HPDE6-E6E7 (cell line): ENCODE measurements at regions not wholly inside any gene's neighbourhood (a gene's known extent, or its start where the extent isn't known, plus 50 kb on each side); places are given as distances from the start of the nearest gene placed in this dataset.
A peak's percentile ranks its signal among the peaks of the same experiment; 100 is the strongest.
"Not testable (repeated sequence)": the region's sequence is repeated elsewhere in the genome, so short reads cannot be mapped to it uniquely, and the experiment has no call there.

Source experiments
- DNase-seq: peaks from one replicate; pipeline ENCODE4 v3.0.0; 2011; ENCODE audit warnings: missing footprints; ENCODE audit errors: extremely low spot score

DNA sequence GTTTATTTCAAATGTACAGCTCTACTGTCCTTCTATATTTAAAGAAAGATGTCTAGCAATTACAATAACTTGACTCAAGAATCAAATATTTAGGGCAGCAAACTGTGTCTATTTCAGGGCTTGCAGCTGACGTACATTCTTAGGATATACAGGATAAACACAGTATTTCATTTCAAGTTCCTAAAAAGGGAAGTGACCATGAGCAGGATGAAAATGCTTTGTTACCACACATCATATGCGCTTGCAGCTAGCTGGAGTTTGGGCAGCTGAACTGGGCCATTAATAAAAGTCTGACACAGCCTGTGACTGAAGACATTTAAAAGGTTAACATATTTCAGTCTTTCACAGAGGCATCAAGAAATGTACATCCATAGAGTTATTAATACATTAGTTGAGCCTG lies 264.6 kb upstream of the TRIB2 start:
- no peak for DNase-seq

DNA sequence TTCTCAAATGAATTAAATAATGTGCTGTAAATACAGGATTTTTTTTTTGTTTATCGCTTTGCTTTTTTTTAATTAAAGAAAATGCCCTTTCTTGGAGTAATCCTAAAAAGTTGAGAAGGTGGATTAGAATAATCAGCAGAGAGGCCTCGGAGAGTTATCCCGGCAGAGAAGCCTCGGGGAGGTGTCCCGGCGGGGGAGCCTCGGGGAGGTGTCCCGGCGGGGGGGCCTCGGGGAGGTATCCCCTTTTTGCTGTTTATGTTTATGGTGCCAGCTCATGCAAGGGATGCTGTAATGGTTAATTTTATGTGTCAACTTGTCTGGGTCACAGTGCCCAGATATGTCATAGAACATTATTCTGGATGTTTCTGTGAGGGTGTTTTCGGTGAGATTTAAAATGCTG lies 263.0 kb upstream of the TRIB2 start:
- no peak for DNase-seq

DNA sequence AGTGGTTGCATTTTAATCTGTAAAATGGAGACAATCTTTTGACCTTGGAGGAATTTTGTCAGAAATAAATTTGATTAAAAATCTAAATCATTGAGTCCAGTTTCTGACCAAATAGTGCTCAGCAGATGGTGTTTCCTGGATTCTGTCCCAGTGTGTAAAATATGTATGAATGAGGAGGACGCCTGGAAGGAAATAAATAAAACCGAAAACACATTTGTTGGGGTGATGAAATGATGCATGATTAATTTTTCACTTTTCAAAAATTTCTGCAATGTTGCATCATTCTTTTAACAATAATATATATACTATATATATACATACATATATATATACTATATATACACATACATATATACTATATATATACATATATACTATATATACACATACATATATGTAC lies 261.1 kb upstream of the TRIB2 start:
- no peak for DNase-seq

DNA sequence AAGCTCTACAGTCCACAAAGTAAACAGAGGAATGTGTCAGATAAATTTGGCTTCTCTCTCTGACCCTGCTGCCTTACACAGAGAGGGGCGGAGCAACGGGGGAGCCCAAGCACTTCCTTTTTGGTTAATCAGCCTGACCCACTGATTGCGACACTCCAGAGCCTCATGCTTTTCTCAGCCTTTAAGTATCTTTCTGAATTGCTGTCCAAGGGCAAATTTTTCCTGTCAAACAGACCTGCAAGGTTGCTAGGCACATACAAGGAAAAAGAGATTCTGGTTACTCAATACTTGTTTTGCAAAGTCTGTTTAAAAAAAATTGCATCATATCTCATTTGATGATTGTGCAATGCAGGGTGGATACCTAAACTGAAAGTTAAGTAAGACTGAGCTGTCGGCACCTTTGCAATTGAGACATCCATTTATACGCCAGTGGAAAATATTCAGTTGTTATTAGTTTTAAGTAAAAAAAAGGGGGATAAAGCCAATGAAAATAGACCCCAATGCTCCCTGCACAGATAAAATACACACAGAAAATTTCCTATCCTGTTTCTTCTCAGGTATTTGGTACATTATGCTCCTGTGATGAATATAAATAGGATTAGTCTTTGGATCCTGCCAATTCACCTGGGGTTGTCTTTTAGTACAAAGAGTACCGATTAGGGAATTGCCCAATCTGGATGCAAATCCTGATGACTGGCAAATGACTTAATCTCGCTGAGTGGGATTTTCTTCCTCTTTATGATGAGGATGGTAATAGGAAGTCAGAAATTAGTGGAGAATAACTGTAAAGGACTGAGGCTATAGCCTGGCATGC lies 260.2 kb upstream of the TRIB2 start:
- peak; percentile 95 for DNase-seq

DNA sequence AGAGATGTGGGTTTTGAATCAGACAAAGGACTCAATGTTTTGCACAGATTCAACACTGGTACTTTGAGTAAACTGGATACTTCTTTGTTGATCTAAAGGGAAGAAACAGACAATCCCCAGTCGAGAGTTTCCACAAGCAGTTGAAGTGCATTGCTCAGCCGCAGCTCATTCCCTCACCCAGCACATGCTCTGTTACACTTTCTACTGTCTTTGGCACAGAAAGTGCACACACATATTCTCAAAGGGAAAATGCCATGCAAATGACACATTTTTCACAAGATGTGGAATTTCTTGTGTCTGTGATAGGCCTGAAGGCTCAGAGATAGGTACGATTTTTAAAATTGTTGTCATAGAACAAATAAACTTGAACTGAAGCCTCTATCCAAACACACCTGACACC lies 258.9 kb upstream of the TRIB2 start:
- no peak for DNase-seq

DNA sequence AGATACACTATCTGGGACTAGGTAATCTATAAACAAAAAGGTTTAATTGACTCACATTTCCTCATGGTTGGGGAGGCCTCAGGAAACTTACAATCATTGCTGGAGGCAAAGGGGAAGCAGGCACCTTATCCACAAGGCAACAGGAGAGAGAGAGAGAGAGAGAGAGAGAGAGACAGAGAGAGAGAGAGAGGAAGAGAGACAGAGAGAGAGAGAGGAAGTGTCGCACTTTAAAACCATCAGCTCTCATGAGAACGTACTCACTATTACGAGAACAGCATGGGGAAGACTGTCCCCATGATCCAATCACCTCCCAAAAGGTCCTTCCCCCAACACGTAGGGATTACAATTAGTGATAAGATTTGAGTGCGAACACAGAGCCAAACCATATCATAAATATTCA lies 253.5 kb upstream of the TRIB2 start:
- no peak for DNase-seq

DNA sequence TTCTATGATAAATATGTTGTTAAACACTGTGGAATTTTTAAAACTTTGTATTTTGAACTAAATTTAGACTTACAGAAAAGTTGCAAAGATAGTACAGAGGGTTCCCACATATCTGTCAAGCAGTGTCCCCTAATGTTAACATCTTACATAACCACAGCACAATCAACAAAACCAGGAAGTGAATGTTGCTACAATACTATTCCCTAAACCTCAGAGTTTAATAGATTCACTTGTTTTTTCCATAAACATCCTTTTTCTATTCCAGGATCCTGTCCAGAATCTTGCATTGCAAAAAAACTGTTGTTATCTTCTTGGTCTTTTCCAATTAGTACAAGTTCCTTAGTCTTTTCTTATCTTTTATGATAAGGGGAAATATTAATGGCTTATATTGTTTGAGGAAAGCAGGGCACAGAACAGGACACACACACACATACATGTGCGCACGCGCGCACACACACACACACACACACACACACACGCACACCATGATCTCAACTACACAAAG lies 251.1 kb upstream of the TRIB2 start:
- no peak for DNase-seq

DNA sequence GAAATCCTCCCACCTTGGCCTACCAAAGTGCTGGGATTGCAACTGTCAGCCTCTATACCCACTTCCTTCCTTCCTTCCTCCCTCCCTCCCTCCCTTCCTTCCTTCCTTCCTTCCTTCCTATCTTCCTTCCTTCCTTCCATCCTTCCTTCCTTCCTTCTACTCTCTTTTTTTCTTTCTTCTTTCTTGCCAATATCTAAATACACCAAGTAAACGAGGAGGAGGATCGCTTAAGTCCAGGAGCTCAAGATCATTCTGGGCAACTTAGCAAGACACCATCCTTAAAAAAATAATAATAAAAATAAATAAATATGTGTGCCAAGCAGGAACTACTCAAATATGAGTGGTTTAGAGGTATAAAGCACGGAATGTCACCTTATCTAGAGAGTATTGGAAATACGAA lies 249.4 kb upstream of the TRIB2 start:
- DNase-seq, result no peak

DNA sequence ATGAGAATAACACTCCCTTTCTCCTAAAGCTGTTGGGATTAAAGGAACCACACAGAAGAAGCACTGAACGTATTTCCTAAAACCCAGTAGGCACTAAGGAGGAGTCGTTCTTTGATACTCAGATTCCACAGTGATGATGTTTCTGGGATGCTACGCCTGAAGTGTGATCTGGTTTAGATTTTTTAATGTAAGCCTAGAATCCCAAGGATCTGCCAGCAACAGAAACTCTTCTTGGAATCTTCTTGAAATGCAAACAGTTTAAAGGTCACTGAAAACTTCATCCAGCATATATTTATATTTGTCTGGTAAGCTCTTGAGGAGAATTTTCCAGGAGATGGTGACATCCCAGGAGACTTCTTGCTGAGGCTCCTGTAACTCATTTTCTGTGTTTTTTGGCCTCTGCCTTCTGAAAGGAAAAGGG lies 247.6 kb upstream of the TRIB2 start:
- no peak for DNase-seq

DNA sequence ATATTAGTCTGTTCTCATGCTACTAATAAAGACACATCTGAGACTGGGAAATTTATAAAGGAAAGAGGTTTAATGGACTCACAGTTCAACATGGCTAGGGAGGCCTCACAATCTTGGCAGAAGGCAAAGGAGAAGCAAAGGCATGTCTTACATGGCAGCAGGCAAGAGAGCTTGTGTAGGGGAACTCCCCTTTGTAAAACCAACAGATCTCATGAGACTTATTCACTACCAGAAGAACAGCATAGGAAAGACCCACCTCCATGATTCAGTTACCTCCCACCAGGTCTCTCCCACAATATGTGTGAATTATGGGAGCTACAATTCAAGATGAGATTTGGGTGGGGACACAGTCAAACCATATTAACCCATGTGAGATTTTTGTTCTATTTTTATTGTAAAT lies 244.5 kb upstream of the TRIB2 start:
- not testable (repeated sequence) for DNase-seq

DNA sequence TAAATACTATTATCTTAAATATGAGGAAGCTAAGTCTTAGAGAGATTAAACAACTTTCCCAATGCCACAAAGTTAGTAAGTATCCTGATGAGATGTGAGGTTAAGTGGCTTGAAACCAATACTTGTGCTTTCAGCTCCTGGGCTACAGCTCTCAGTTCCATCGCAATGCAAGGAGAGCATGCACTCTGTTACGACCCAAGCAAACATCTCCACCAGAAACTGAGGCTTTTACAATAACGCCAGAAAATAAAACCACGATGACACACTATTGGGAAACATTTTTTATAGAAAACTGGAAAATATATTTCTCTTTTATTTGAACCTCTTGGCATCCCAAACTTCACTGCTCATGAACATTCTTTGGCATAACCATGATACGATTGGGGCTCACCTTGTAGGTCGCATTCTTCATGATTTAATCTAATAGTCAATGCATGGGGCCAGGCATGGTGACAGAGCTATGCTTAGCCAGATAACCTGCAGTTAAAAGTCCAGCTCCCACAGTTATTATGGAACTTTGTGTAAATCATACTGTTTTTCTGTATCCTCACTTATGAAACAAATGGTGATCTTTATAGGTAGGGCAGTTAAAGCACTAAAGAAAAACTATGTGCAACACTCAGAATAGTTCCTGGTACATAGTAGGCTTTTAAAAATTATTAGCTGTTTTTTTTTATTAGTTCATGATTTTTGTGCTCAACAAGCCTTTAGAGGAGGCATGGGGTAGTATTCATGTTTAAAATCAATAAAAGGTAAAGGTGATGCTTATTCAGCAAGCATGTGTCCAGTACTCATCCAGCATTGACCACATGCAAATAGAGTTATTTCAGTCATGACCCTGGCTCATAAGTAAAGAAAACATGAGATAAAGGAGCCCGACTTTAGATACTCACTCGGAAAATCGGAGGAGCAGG lies 238.3 kb upstream of the TRIB2 start:
- DNase-seq, result no peak

DNA sequence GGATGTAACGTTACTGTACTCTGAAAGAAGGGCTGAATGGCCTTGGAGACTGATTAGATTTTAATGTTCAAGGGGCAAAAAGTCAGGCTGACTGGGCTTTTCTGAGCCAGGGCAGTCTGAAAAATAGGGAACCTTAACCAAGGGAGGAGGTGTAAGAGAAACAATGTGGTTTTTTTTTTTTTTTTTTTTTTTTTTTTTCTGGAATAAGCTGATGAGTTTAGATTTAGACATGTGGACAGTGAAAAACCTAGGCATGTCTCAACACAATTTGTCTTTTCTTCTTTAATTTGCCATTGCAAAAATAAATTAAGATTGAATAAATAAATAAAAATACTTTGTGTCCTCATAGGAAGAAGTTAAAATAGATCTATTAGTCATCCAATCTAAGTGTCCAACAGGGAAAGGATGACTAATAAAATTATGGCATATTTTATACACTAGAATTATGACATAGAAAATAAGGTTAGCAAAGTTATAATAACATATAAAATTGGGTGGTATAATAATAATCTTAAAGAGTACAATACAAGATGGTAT lies 237.6 kb upstream of the TRIB2 start:
- no peak for DNase-seq

DNA sequence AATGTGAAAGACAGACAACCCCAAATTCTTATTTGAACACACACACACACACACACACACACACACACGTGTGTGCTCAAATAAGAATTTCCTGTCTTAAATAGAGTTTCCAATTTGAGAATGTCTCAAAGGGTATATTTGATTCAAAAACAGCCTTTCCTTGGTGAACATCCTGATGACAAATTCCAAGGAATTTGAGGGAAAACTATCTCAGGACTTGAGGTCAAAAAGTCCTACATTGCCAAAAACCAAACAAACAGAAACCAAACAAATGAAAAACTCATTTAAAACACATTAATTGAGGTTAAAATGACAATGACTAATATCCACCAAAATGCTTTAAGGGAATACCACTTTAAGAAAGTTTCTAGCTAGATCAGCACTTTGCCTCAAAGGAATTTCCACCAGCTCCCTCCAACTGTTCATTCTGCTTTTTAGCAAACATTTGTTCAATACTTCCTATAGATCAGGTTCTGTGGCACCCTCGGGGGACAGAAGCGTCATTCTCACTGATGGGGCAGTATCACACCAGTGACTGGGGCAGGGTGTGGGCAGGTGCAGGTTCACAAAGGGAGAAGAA lies 232.1 kb upstream of the TRIB2 start:
- DNase-seq, result no peak

DNA sequence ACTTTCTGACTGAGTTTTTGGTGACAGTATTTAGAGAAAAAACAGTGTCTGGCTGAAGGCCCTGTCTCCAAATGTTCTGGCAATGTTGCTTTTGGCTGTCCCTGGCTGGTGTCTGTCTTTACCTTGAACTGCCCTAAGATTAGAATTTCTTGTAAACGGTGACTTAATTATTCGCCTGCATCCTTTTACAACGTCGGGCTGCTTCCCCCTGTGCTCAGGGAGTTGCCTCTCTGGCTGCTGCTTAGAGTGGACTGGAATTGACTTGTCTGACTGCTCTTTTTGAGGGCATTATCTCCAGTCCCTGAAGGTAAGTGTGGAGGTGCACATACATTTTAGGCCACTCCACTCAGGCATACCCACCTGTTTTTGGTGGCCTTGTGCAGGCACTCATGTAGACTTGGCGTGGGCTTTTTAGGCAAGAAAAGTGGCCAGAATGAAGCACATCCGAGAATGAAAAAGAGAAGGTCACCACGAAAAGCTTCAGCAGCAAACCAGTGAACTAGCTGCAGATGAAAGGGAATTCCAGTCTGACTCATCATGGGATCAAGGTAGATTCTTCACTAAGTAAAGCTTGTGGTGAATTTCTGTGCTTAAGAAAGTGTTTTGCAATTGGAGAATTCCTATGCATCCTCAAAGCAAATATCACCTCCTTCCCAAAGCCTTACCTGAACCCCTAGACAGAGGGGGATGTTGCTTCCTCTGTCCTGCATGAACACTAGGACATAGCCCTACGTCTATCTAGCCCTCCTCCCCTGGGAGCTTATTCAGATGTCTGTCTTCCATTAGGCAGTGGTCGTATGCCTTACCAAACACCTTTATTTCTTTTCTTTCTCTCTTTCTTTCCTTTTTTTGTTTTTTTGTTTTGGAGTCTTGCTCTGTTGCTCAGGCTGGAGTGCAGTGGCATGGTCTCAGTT lies 230.3 kb upstream of the TRIB2 start:
- DNase-seq, result peak; percentile 56

DNA sequence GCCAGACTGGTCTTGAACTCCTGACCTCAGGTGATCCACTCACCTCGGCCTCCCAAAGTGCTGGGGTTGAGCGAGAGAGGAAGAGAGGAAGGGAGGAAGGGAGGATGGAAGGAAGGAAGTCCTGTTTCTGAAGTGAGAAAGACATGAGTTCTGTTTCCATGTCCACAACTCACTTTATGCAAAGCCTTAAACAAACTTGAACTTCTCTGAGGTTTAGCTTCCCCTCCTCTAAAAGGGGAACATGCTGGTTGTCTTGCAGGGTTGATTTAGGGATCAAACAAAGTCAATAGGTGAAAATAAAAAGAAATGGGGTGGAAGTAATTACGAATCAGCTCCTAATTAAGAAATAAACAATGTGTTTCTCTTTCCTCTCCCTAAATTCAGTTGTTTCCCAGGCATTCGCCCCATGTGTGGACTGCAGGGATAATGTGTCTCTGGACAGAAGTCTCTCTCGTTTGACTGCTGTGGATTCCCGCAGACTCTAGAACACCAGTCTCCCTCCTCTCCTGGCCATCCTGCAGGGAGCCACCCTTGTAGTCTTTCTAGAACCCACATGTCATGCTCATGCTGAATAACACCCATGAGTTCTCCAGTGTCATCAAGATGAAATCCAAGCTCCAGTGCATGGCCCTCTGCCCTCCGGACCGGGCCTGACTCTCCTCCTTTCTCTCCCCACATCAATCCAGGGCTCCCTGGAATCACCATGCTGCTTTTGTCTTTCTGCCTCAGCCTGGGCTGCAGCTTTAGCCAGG lies 229.3 kb upstream of the TRIB2 start:
- DNase-seq, result no peak

DNA sequence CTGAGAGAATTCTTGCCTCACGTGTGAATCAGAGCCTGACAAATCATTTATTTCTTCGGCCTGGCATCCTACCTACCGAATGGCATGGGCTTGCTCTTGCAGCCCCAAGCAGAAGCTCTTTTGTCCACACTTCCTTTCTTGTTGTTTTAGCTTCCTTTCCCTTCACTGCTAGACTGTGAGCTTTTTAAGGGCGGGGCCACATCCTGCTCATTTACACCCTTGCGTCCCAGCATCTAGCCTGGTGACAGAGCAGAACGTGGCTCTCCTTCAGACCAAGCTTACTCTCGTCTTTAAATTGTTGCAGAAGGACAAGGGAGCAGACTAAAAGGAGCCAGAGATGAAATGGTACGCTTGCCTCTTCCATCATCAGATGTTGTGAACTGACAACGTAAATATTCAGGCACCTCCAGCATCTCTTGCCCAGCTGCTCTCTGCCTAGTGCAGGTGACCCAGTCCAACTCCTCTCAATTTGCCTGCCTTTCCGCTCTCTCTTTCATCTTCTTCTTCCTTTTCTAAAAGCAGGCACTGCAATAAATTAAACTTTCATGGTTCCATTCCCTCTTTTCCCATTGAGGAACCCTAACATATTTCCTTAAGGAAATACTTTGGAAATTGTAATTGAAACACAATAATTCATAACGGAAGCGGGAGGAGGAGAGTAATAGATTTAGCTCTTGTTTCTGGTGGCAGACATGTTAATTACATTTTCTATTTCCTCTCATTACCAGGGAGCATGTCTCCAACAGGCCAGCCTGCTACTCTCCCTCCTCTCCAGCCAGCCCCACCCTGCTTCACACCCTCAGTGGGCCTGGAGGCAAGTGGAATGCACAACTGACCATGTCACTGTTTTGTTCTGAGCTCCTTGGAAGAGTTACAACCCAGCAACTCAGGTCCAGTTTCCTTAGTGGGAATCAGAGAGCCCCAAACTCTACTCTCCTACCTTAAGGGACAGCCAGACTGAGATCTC lies 228.1 kb upstream of the TRIB2 start:
- DNase-seq, result no peak

DNA sequence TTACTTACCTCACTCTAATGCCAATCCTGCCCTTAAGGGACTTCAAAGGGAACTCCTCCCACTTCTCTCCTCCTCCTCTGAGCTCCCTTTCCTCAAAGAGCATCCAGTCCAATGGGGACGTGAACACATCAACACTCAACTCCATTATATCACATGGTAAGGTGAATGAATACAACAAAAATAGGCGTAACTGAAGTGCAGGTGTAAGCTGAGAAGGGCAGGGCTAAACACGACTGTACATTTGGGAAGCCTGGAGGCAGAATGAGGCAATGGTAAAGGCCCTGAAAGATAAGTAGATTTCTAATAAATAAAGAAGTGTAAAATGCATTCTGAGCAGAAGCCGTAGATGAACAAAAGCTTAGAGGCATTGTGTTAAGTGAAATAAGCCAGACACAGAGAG lies 226.1 kb upstream of the TRIB2 start:
- no peak for DNase-seq

DNA sequence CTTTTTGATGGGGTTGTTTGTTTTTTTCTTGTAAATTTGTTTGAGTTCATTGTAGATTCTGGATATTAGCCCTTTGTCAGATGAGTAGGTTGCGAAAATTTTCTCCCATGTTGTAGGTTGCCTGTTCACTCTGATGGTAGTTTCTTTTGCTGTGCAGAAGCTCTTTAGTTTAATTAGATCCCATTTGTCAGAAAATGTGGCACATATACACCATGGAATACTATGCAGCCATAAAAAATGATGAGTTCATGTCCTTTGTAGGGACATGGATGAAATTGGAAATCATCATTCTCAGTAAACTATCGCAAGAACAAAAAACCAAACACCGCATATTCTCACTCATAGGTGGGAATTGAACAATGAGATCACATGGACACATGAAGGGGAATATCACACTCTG lies 224.4 kb upstream of the TRIB2 start:
- DNase-seq, result not testable (repeated sequence)

DNA sequence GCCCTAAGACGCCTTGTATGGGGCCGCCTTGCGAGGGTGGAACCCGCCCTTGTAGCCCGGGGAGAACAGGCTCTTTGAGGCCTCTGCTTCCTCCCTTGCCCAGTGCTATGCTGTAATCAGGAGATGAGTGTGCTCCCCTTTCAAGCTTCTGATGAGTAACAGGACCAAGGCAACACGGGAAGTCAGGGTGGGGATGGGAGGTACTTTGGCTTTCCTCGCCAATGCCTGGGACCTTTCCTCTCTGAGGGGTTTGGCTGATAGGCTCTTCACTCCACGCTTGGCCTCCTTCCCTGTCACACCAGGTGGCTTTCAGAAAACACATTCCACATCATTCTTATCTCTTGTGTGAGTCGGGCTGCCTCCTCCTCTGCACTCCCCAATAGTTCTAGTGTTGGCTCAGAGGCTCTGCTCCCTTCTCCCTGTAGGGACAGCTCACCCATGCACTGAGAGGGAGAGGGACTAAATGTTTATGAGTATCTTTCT lies 223.7 kb upstream of the TRIB2 start:
- DNase-seq, result peak; percentile 66
